Peyer's patch (tissue), 4 donors: ENCODE measurements at regions not wholly inside any gene's neighbourhood (a gene's known extent, or its start where the extent isn't known, plus 50 kb on each side); places are given as distances from the start of the nearest gene placed in this dataset.
"Not testable (repeated sequence)": the region's sequence is repeated elsewhere in the genome, so short reads cannot be mapped to it uniquely, and the experiment has no call there.

Experiments
- POLR2A ChIP-seq, 2 donors: fragments of 450-650 bp; IDR thresholded peaks; one replicate each; pipeline ENCODE4 v1.5.1; 2017; ENCODE audit warnings: antibody characterized with exemption in 2 of 2, mild to moderate bottlenecking in 2 of 2, moderate library complexity in 2 of 2
- TF ChIP-seq, protein P1 (sequence below), 6 experiments: fragments of 450-650 bp in 4 of 6; fragments of 200-600 bp in 2 of 6; sonication (generic) in 1 of 6; IDR thresholded peaks; one replicate each; pipeline ENCODE4 v1.5.1; 2017 to 2019; ENCODE audit warnings: antibody characterized with exemption in 6 of 6, mild to moderate bottlenecking in 3 of 6, moderate library complexity in 1 of 6

DNA sequence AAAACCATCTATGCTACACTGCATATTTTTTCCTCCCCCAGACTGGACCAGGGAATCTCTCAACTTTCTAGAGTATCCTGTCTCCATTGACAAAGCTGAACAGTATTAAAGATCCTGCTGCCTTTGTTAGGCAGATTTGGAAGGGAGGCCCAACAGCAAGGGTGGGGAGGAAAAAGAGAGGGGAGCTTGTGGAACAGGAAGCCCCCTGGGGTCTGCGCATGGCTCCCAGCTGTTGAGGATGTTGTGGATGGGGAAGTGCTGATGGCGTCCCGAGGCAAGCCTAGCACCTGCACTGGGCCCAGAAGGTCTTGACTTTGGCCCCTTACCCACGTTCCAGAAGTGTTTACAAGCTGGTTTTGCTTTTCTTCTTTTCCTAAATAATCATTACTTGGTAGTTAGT is 146.6 kb downstream of the TBC1D2B start:
- TF ChIP-seq, protein P1, sequence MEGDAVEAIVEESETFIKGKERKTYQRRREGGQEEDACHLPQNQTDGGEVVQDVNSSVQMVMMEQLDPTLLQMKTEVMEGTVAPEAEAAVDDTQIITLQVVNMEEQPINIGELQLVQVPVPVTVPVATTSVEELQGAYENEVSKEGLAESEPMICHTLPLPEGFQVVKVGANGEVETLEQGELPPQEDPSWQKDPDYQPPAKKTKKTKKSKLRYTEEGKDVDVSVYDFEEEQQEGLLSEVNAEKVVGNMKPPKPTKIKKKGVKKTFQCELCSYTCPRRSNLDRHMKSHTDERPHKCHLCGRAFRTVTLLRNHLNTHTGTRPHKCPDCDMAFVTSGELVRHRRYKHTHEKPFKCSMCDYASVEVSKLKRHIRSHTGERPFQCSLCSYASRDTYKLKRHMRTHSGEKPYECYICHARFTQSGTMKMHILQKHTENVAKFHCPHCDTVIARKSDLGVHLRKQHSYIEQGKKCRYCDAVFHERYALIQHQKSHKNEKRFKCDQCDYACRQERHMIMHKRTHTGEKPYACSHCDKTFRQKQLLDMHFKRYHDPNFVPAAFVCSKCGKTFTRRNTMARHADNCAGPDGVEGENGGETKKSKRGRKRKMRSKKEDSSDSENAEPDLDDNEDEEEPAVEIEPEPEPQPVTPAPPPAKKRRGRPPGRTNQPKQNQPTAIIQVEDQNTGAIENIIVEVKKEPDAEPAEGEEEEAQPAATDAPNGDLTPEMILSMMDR (IDR thresholded peaks at IDR 0.05) = not testable (repeated sequence)
- TF ChIP-seq POLR2A (IDR thresholded peaks at IDR 0.05) = not testable (repeated sequence)
